SK-N-SH (cell line): ENCODE measurements at regions not wholly inside any gene's neighbourhood (a gene's known extent, or its start where the extent isn't known, plus 50 kb on each side); places are given as distances from the start of the nearest gene placed in this dataset.

Source experiments
- EP300 ChIP-seq, 2 experiments: IDR thresholded peaks; 2 replicates each; pipeline versions ENCODE4 v1.4.0 to v1.6.1; 2012; ENCODE audit warnings: borderline replicate concordance in 1 of 2, low read depth in 1 of 2, low read length in 1 of 2
- EZH2phosphoT487 ChIP-seq: fragments of 200-600 bp; sonication (generic); IDR thresholded peaks from 2 replicates; pipeline ENCODE4 v1.6.1; 2017; ENCODE audit warnings: low read depth, mixed run types, mild to moderate bottlenecking, antibody characterized with exemption, moderate library complexity, borderline replicate concordance
- GATA2 ChIP-seq: sonication (generic); formaldehyde crosslinking; IDR thresholded peaks from 2 replicates; pipeline ENCODE4 v1.5.0; 2020; ENCODE audit warnings: mild to moderate bottlenecking, missing genetic modification reagents
- JUND ChIP-seq: IDR thresholded peaks from 2 replicates; pipeline ENCODE4 v1.4.0; 2012
- POLR2AphosphoS5 ChIP-seq: IDR thresholded peaks from 2 replicates; pipeline ENCODE4 v1.6.1; 2012; ENCODE audit warnings: low read depth, low read length
- RAD21 ChIP-seq: IDR thresholded peaks from 2 replicates; pipeline ENCODE4 v1.6.1; 2012; ENCODE audit warnings: mild to moderate bottlenecking, low read length
- RCOR1 ChIP-seq: fragments of 150-350 bp; IDR thresholded peaks from 2 replicates; pipeline ENCODE4 v1.6.1; 2017; ENCODE audit warnings: antibody characterized with exemption, low read length
- SIN3A ChIP-seq: IDR thresholded peaks from 2 replicates; pipeline ENCODE4 v1.6.1; 2012; ENCODE audit warnings: low read depth, mild to moderate bottlenecking, low read length, moderate library complexity, borderline replicate concordance
- TCF12 ChIP-seq: IDR thresholded peaks from 2 replicates; pipeline ENCODE4 v1.4.0; 2012
- YY1 ChIP-seq: IDR thresholded peaks from 2 replicates; pipeline ENCODE4 v1.4.0; 2012; ENCODE audit warnings: low read depth, mild to moderate bottlenecking
- TF ChIP-seq, protein P1 (sequence below): fragments of 200-600 bp; sonication (generic); IDR thresholded peaks from 2 replicates; pipeline ENCODE4 v1.6.1; 2017; ENCODE audit warnings: antibody characterized with exemption, mild to moderate bottlenecking, moderate library complexity

DNA sequence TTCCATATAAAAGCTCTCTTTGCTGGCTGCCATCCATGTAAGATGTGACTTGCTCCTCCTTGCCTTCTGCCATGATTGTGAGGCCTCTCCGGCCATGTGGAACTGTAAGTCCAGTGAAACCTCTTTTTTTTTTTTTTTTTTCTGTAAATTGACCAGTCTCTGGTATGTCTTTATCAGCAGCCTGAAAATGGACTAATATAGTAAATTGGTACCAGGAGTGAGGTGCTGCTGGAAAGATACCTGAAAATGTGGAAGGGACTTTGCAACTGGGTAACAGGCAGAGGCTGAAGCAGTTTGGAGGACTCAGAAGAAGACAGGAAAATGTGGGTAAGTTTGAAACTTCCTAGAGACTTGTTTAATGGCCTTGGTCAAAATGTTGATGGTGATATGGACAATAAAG lies 124.3 kb upstream of the AADAT start:
- TF ChIP-seq TCF12 (no peak), EP300 (IDR thresholded peaks at IDR 0.05; ENCODE audit: borderline replicate concordance in 1 of 2, low read depth in 1 of 2, low read length in 1 of 2) (no peak), SIN3A (no peak), EZH2phosphoT487 (no peak), RCOR1 (no peak), RAD21 (no peak), YY1 (no peak), JUND (no peak), POLR2AphosphoS5 (no peak), GATA2 (CRISPR knock-in tag) (no peak)
- TF ChIP-seq, protein P1, sequence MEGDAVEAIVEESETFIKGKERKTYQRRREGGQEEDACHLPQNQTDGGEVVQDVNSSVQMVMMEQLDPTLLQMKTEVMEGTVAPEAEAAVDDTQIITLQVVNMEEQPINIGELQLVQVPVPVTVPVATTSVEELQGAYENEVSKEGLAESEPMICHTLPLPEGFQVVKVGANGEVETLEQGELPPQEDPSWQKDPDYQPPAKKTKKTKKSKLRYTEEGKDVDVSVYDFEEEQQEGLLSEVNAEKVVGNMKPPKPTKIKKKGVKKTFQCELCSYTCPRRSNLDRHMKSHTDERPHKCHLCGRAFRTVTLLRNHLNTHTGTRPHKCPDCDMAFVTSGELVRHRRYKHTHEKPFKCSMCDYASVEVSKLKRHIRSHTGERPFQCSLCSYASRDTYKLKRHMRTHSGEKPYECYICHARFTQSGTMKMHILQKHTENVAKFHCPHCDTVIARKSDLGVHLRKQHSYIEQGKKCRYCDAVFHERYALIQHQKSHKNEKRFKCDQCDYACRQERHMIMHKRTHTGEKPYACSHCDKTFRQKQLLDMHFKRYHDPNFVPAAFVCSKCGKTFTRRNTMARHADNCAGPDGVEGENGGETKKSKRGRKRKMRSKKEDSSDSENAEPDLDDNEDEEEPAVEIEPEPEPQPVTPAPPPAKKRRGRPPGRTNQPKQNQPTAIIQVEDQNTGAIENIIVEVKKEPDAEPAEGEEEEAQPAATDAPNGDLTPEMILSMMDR: no peak
